Hematopoietic multipotent progenitor cell treated with erythropoietin and hydrocortisone succinate and interleukin-3 and kit ligand, for 8 days (in vitro differentiated cells): ENCODE measurements at regions not wholly inside any gene's neighbourhood (a gene's known extent, or its start where the extent isn't known, plus 50 kb on each side); places are given as distances from the start of the nearest gene placed in this dataset.
"Not testable (repeated sequence)": the region's sequence is repeated elsewhere in the genome, so short reads cannot be mapped to it uniquely, and the experiment has no call there.

ENCODE experiments used
- DNase-seq: peaks from one replicate; pipeline ENCODE4 v3.0.0-alpha.2; 2015

DNA sequence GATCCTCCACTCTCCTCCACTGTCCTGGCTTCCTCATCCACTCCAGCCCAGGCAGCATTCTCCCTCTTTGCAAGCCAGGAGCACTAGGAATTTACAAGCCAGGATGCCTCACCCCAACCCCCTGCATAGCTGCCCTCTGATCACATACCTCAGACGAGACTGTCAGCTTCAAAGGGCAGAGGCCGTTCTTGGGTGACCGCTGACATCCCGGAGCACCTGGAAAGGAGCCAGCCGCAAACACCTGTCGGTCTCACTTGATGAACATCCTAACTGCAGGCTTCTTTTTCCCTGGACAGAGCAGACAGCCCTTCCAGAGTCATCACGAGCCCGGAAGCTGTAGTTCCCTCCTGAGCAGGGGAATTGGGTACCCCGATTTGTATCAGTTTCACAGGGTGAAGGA is 451.3 kb upstream of the B3GAT1 start:
- no peak for DNase-seq

DNA sequence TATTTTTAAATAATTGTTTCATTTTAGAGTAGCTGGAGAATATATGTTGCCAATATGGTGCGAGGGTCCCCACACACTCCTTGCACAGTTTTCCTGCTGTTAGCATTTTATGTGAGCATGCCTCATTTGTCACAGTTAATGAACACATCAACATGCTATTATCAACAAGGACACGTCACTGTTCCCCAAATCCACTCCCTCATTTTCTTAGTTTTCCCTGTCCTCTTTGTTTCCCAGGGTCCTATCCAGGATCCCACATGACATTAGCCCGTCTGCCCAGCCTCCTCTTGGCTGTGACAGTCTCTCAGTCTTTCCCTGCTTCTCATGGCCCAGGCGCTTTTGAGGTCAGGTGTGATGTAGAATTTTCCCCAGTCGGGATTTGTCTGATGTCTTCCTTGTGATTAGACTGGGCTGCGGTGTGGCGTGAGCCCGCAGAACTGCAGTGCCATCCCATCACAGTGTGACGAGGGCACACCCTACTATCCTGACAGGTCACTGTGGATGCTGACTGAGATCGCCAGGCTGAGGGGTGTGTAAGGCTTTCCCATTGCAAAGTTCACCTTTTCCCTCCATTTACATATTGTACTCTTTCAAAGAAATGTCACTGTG is 450.6 kb upstream of the B3GAT1 start:
- DNase-seq = no peak

DNA sequence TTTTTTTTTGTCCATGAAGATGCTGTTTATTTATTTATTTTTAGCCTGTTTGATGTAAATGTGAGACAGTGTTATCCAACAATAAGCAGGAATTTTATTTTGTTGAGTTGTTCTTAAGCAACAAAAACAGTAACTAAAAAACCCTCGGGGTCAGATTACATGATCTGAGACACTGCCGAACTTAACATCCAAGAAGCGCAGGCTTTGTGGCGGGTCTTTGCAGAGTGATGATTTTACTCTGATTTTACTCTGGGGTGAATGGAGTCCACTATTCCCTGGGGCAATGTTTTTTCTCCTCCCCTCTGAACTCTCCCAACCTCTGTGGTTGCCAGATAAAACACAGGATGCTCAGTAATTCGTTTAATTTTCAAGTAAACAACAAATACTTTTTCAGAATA is 450.1 kb upstream of the B3GAT1 start:
- DNase-seq = no peak

DNA sequence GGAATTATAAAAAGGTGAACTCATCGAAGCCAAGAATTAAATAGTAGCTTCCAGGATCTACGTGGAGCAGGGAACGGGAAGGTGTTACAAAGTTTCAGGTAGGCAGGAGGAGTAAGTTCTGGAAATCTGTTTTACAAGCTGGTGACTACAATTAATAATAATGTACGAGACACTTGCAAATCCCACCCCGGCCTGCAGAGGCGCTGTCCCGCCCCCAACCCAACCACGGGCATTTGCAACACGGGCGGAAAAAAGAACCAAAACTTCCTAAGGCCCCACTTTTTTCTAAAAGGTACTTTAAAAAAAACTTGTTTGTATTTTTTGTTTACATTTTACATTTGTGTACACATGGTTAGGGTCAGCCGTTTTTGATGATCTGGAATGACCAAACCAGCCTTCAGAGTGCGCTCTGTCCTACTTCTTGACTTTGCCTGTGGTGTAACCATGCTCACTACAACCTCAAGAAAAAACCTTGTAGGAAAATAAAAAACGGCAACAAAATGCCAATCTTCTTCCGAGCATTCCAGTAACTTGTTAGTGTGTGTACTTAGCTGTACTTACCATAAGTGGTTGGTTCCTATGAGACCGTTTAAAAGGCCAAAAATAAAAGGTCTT is 449.6 kb upstream of the B3GAT1 start:
- DNase-seq = no peak

DNA sequence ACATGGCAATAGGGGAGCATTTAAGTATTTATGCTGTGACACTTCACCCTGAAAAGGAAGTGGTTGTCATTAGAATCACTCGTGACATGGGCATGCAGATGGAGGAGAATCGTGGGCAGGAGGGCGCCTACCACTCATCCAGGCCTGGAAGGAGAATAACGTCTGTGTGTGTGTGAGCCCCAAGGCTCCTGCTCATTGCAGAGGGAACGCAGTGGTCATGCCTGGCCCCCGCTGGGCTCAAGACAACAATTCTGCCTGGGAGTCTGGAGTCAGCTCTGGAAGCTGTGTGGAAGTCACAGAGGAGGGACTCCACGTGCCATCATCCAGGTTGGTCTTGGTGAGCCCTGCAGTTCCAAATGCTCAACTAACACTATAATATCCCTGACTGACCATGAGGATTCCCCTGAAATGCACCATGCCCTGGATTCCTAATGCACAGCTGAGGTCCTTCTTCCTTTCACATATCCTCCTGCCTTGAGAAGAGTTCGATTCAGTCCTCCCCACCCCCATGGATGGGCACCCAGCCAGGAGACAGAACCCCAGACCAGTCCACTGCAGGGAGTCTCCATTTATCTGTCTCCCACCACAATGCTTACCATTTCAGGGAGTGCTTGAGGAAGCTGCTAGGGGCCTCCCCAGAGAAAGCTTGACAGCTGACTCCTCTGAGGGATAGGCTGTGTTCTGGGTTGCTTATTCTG is 446.9 kb upstream of the B3GAT1 start:
- DNase-seq = no peak

DNA sequence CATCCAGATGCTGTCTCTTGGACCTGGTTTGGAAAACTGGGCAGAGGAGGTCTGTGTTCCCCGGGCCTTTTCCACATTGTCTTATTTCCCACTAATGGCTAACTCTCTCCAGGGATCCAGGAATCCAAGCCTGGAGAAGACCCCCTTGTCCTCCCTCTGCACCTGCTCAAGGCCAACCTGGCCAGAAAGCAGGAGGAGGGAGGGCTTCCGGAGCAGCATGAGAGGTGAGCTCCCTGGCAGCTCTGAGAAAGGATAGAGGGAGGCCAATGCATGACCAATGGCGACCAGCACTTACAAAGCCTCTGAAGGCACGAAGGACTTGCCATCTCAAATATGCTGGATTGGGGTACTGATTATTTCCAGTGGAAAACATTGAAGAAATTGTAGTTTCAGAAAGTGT is 445.0 kb upstream of the B3GAT1 start:
- DNase-seq = no peak

DNA sequence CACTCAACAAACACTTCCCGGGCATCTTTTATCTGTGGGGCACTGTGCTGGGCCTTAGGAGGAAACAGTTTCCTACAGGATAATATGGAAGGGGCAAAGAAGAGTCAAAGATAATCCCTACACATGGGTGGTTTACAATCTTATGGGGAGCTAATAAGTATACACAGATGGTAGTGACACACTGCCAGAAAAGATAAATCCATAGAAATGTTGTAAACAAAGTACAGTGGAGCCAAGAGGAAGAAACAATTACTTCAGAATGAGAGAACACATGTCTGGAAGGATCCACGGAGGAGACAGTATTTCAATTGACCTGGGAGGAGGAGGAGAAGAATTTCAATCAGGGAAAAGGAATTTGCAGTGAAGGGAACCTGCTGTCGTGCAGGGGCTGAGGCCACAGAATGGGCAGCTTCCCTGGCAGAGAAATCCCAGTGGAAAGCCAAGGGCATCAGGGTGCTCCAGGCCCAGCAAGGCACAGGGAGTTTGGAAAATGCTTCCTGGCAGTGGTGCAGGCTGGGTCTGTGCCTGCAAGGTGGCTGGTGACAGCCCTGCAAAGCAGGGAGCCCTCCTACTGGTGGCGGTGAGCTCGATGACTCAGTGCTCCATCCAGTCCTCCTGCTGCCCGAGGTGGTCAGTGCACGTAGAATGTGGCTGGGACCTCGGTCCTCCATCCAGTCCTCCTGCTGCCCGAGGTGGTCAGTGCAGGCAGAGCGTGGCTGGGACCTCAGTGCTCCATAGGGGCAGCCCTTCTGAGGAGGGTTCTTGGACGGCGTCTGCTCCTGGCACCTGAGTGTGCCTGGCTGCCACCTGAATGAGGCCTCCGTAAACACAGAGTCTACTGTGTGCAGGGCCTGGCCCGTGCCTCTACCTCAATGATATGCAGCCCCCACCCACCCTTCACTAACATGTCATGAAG is 444.3 kb upstream of the B3GAT1 start:
- DNase-seq = no peak

DNA sequence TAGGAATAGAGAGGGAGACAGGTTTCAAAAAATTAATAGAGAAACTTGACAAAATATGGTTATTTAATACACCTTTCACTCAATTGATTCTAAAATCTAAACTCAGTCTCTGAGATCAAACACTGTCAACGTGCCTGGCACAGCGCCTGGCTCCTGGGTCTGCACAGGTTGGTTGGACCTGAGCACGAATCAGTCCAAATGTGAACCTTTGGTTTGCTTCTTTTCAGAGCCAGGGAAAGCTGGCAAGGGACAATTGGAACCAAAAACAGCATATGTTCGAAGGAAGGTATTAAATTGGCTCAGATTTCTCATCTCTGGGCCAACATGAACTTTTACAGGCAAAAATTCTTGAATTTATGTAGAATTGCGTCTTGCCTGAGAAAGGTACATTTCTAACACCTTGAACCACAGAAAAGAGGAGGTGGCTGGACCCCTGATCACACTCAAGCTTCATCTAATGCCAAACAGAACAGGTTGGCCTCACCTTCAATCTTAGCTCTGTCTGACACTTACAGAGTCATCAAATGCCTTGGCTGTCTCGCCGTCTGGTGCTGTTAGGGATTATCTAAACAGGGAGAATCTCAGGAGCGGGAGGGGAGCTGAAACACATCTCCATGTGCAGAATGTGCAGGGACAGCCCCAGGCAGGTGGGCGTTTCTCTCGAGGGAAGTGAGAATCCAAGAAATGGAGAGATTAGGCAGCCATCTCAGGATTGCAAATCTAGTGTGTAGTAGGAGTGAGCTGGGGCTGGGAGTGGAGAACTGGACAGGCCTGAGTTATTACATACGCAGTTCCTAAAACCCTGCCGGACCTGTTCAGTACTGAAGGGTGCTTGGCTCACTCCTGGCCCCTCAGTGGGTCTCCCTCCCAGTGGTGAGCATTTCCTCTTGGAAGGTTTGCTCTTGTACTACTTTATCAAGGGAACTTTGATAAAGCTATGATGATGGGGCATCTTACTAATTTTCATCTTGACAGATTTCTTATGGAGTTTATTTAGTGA is 442.2 kb upstream of the B3GAT1 start:
- no peak for DNase-seq

DNA sequence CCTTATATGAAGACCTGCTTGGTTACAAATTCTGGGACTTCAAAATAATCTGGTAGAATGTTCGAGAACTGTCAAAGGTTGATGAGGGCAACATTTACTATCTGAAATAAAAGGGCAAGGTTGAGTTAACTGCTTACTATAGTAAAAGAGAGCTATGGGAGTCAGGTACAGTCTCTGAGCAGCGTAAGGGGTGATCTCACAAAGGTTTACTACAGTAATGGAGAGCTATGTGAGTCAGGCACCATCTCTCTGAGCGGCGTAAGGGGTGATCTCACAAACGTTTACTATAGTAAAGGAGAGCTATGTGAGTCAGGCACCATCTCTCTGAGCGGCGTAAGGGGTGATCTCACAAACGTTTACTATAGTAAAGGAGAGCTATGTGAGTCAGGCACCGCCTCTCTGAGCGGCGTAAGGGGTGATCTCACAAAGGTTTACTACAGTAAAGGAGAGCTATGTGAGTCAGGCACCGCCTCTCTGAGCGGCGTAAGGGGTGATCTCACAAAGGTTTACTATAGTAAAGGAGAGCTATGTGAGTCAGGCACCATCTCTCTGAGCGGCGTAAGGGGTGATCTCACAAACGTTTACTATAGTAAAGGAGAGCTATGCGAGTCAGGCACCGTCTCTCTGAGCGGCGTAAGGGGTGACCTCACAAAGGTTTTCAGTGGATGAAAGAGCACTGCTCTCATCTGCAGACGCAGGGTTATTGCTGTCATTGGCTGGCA is 439.6 kb upstream of the B3GAT1 start:
- not testable (repeated sequence) for DNase-seq

DNA sequence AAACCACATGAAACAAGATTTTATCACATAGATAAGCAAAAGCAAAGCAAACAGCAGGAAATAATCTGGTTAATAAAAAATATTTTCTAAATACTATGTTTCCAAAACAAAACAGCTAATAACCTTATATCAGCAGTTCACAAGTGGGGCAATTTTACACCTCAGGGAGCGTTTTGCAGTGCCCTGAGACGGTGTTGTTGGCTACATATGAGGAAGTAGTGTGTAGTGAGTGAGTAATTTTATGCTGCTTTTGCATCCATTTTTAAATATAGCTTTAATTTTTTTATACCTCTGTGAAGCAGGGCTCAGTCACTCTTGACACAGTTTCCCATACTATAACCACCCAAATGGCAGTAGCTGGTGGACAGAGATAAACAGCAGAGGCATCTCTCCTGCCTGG is 438.5 kb upstream of the B3GAT1 start:
- DNase-seq = no peak

DNA sequence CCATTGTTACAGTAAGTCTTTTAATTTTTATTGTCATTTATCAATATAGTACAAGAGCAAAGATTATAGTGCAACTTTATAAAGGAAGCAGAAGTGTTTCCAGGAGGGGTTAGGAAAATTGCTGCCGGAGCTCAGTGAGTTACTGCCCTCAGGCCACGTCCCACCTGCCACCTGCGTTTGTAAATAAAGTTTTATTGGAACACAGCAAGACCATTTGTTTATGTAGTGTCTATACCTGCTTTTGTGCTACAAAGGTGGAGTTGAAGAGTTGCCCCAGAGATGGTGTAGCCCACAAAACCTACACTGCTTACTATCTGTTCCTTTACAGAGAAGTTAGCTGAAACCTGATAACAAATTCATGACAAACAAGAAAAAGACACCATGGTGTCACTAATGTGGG is 437.8 kb upstream of the B3GAT1 start:
- no peak for DNase-seq

DNA sequence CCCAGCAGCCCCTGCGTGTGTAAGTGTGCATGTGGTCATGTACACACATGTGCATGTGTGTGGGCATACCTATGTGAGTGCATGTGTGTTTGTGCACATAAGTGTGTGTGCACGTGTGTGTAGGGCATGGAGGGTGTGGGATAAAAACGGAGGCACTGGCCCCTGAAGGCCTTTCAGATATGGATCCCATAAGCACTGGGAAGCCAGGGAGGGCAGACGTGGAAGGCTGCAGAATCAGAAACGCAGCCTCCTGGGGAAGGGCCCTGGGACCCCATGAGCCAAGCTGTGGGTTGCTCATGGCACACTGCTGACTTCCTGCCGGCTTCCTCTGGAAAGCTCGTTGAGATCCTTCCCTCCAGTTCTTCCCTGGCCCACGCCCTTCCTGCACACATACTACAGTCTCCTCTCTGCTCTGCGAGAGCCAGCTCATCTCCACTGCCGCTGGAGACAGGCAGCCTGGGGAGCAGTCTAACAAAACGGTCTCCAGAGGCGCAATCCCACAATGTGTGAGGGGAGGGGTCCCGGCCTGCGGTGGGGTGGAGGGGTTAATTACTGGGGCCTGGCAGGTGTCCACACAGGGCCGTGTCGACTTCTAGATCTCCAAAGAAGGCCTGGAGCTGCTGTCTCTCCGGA is 435.2 kb upstream of the B3GAT1 start:
- DNase-seq = no peak

DNA sequence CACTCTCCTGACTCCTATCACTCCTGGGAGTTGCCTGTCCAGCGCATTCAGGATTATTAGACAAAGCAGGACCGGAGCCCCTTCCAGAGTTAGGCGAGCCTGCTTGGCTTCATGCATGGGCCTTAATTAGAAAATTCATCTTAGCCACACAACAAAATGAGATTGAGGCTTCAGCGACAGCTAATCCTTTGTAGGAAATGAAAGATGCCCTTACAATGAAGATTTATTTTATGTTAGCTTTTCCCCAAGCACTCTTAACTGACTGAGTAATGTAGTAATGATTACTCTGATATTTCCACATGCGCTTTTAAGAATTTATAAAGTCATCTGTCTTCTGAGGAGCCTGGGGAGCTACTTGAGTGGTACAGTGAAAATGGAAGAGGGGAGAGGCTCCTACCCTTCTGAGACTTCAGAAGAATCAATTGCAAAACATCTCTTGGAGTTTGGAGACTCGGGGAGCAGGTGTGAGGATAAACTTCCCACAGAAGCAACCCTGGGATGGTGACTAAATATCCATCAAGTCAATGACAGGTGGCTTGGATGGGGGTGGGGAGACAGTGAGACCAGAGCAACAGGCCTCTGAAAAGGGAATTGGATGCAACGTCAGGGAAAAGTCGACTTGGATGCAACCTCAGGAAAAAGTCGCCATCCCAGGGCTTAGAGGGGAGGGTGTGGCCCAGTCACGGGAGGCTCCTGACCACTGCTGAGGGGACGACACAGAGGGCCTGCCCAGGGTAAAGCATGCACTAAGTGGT is 434.5 kb upstream of the B3GAT1 start:
- no peak for DNase-seq

DNA sequence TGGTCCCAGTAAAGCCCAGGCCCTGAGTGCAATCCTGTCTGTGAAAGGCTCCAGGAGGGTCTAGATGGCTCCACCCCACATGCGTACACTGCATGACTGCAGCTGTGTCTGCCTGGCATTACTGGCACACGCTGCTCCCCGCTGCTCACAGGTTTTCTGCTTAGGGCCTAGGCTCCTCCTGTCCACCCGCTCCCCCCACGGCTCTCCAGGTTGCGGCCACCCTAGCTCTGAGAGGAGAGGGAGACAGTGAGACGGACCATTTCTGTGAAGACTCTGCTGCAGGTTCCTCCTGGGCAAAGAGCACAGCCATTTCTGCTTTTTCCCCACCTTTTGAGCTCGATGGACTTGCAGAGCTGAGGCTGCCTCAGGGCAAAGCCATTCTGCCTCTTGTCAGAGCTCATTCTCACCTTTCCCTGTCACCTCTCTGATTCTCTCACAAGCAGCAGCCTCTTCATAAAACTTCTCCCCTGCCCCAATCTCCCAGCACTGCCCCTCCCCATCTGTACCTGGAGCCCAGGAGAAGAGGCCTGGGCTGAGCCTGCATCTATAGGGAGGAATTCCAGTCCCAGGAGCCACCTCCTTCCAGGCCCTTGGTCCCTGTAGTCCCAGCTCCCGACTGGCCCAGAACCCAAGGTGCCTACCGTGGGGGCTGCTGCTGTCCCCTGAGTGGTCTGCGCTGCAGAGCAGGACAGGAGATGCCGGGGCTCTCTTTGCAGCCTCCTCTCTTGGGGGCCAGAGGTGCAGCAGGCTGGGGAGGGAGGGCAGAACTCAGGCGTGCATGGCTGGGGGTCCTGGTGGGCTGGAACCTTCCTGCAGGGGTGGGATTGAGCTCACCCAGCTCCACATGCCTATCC is 433.7 kb upstream of the B3GAT1 start:
- no peak for DNase-seq

DNA sequence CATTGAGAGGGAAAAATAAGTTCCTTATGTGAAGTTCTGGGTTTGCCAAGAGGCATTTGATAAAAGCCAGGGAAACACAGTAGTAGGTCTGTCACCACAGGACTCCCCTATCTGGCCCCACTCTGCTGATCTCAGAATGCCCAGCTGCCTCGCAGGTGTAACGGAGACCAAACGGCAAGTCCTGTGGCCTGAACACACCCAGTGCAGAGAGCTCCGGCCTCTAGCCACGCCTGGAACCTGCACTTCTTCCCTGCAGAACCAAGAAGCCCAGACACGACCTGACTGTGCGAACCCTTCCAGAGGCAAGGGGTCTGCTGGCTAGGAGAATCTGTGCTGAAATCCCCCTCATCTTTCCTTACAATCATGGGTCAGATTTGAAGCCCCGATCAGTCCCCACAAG is 432.8 kb upstream of the B3GAT1 start:
- no peak for DNase-seq

DNA sequence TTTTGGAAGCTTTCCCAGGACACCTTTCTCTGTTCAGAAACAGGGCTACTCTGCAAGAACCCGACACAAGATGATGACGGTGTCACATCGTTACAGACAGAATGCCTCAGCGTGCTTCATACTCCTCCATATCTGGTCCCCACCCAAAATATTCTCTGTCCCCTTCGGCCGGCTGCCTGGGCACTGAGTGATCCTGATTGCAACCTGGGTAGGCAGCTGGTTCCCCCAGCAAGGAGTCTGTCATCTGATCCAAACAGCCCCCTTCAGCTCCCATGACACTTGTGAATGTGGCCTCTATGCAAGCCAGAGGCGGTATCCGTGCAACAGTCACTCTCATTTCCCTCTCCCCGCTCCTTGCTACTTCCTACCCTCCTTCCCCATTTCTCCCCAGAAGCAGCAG is 431.7 kb upstream of the B3GAT1 start:
- DNase-seq = no peak

DNA sequence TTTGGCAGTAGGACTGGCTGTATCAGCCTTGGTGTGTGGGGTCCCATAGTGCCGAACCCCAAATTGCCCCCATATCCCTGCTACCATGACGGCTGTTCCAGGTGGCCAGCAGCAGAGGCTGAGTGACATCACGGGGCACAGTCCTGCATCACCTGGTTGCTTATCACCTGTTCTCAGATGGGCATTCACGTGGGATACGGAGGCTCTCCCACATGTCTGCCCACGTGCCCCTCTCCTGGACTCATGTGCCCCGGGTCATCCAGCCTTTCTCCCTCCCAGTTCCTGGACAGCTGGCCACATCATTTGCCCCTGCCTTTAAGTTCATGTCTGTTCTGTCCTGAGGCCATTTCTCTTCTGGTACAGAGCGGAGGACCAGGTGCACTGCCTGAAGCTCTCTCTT is 431.0 kb upstream of the B3GAT1 start:
- DNase-seq = no peak

DNA sequence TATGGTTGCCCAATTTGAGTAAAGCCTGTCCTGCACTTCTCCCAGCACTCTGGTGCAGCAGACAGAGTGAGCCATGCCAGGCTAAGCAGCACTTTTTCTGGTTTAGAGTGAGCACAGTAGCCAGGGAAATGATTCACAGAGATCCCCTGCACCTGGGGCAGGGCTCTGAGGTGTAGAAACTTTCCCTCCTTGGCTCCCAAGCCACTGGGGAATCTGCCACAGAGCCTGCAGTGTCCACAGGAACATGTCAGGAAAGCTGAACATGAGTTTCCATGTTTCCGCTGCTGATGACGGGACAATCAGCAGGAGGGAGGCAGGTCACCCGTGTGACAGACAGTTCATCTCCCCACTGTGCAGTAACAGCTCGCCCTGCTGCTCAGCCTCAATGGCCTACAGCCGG is 429.9 kb upstream of the B3GAT1 start:
- DNase-seq = no peak

DNA sequence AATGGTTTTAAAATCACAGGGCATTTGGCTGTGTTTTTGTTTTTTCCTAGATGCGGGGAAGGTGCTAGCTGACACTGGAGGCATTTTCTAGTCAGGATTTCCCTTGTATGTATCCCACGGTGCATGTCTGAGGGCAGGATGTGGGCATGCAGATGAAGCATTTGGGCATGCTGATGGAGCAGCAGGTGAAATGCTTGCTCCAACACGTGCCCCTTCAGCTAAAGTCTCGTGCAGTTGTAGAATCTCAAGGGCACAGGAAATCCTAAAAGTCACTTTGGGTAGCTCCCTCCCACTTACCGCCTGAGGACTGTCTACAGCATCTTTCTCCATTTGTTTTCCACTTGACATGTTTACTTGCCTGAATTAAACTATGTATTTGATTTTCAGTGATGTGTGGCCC is 429.4 kb upstream of the B3GAT1 start:
- DNase-seq = no peak
